ENCODE measurements at regions not wholly inside any gene's neighbourhood (a gene's known extent, or its start where the extent isn't known, plus 50 kb on each side); places are given as distances from the start of the nearest gene placed in this dataset.

GRCh38 chr12:126688556-126688955, 1578.4 kb upstream of the TMEM132C start:
- TF ChIP-seq CTCF (conservative IDR thresholded peaks at IDR 0.05) (no peak), ZFX (IDR thresholded peaks at IDR 0.05) (no peak)
